ENCODE measurements at regions not wholly inside any gene's neighbourhood (a gene's known extent, or its start where the extent isn't known, plus 50 kb on each side); places are given as distances from the start of the nearest gene placed in this dataset.
"Not testable (repeated sequence)": the region's sequence is repeated elsewhere in the genome, so short reads cannot be mapped to it uniquely, and the experiment has no call there.

GRCh38 chr16:79938575-79938974 is 338.0 kb upstream of the MAF start:
- no peaks in the 10 kb centered on the region for H3K9me3 ChIP-seq (ENCODE audit: low read length)

GRCh38 chr16:79937671-79938070 is 337.1 kb upstream of the MAF start:
- H3K79me2 ChIP-seq (ENCODE audit: low read length); H2AFZ ChIP-seq (ENCODE audit: low read length); BruUV-seq (replicated peaks); H3F3A ChIP-seq (ENCODE audit: low read length, unreplicated experiment); H3K4me1 ChIP-seq (ENCODE audit: insufficient read depth, low read length); H4K20me1 ChIP-seq (ENCODE audit: low read length); H3K36me3 ChIP-seq (ENCODE audit: low read depth, low read length); H3K27ac ChIP-seq (ENCODE audit: low read length); ATAC-seq; CTCF ChIA-PET; H3K27me3 ChIP-seq (ENCODE audit: low read length); H3K4me3 ChIP-seq (ENCODE audit: low read length); H3K9me2 ChIP-seq (replicated peaks; ENCODE audit: low read length); POLR2A ChIA-PET (ENCODE audit: unreplicated experiment); H3K9me3 ChIP-seq (ENCODE audit: low read length); H3K9ac ChIP-seq (ENCODE audit: low read length); H3K4me2 ChIP-seq (ENCODE audit: low read length); intact Hi-C loops (cut with micrococcal nuclease); DNase-seq: not testable (repeated sequence)

More at GRCh38 chr16:79938575-79938974, 338.0 kb upstream of the MAF start:
- ChIA-PET CTCF (no interaction called here), POLR2A (ENCODE audit: unreplicated experiment) (no interaction called here)
- intact Hi-C loops (cut with micrococcal nuclease) = no loop called here
- Histone ChIP-seq H3K4me1 (ENCODE audit: insufficient read depth, low read length) (no peaks in the 10 kb centered on the region), H3K4me2 (ENCODE audit: low read length) (no peak overlapping the region), H3K79me2 (ENCODE audit: low read length) (no peaks in the 10 kb centered on the region), H3F3A (ENCODE audit: low read length, unreplicated experiment) (no peaks in the 10 kb centered on the region), H2AFZ (ENCODE audit: low read length) (no peak overlapping the region), H3K36me3 (ENCODE audit: low read depth, low read length) (no peaks in the 10 kb centered on the region), H4K20me1 (ENCODE audit: low read length) (no peaks in the 10 kb centered on the region), H3K4me3 (ENCODE audit: low read length) (no peak overlapping the region), H3K9ac (ENCODE audit: low read length) (no peak overlapping the region), H3K9me2 (replicated peaks; ENCODE audit: low read length) (no peaks in the 10 kb centered on the region), H3K27me3 (ENCODE audit: low read length) (no peaks in the 10 kb centered on the region), H3K27ac (ENCODE audit: low read length) (no peak overlapping the region)
- no TSS peak for BruUV-seq (replicated peaks)
- ATAC-seq = no peak
- DNase-seq = no peak
- no peak for TF ChIP-seq CTCF (conservative IDR thresholded peaks at IDR 0.05; ENCODE audit: low read depth, low read length)
- TF ChIP-seq EZH2 (IDR thresholded peaks at IDR 0.05; ENCODE audit: low read length, unreplicated experiment) = no peak

GRCh38 chr16:79933603-79934002 is 333.1 kb upstream of the MAF start:
- Histone ChIP-seq H3F3A (ENCODE audit: low read length, unreplicated experiment) (no peaks in the 10 kb centered on the region), H3K4me2 (ENCODE audit: low read length) (no peak overlapping the region), H3K4me3 (ENCODE audit: low read length) (no peak overlapping the region), H2AFZ (ENCODE audit: low read length) (no peak overlapping the region), H3K9me3 (ENCODE audit: low read length) (no peaks in the 10 kb centered on the region), H3K79me2 (ENCODE audit: low read length) (no peaks in the 10 kb centered on the region), H3K9ac (ENCODE audit: low read length) (no peak overlapping the region), H3K9me2 (replicated peaks; ENCODE audit: low read length) (no peaks in the 10 kb centered on the region), H4K20me1 (ENCODE audit: low read length) (no peaks in the 10 kb centered on the region), H3K27ac (ENCODE audit: low read length) (no peak overlapping the region), H3K27me3 (ENCODE audit: low read length) (no peaks in the 10 kb centered on the region), H3K4me1 (ENCODE audit: insufficient read depth, low read length) (no peaks in the 10 kb centered on the region), H3K36me3 (ENCODE audit: low read depth, low read length) (no peaks in the 10 kb centered on the region)
- intact Hi-C loops (cut with micrococcal nuclease) = no loop called here
- ChIA-PET CTCF (no interaction called here), POLR2A (ENCODE audit: unreplicated experiment) (no interaction called here)
- ATAC-seq = no peak
- TF ChIP-seq EZH2phosphoT487 (IDR thresholded peaks at IDR 0.05; ENCODE audit: borderline replicate concordance, low read length) (no peak), CTCF (conservative IDR thresholded peaks at IDR 0.05; ENCODE audit: low read depth, low read length) (no peak), EZH2 (IDR thresholded peaks at IDR 0.05; ENCODE audit: low read length, unreplicated experiment) (no peak)
- BruUV-seq (replicated peaks) = no TSS peak
- DNase-seq = no peak

Measured in PC-3 (cell line).